ENCODE measurements at regions not wholly inside any gene's neighbourhood (a gene's known extent, or its start where the extent isn't known, plus 50 kb on each side); places are given as distances from the start of the nearest gene placed in this dataset.
"Not testable (repeated sequence)": the region's sequence is repeated elsewhere in the genome, so short reads cannot be mapped to it uniquely, and the experiment has no call there.

DNA sequence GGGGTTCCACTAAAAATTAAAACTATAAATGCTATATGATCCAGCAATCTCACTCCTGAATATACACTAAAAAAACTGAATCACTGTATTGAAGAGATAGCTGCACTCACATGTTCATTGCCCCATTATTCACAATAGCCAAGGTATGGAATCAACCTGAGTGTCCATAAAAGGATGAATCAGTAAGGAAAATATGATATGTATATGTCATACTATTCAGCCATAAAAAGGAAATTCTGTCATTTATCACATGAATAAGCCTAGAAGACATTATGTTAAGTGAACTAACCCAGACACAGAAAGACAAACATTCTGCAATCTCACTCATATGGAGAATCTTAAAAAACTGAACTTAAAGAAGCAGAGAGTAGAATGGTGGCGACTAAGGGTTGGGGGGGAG is 1376.2 kb upstream of the CDH9 start:
- DNase-seq, result no peak

DNA sequence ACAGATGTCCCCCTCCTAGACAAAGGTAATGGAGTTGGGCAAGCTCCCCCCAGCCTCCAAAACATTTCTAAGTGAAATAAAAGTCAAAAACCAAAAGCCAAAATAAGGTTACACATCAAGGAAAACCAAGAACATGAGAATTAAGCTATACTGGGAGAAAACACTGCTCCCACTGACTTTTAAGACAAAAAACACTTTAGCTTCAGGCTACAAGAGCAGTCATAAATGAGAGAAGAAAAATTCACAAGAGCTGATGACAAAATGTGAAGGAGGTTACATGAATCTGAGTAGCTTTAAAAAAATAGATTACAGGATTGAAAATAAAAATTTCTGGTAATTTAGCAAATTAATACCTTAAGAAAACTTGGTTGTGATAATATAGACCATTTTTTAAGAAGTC is 1370.3 kb upstream of the CDH9 start:
- DNase-seq, result no peak

DNA sequence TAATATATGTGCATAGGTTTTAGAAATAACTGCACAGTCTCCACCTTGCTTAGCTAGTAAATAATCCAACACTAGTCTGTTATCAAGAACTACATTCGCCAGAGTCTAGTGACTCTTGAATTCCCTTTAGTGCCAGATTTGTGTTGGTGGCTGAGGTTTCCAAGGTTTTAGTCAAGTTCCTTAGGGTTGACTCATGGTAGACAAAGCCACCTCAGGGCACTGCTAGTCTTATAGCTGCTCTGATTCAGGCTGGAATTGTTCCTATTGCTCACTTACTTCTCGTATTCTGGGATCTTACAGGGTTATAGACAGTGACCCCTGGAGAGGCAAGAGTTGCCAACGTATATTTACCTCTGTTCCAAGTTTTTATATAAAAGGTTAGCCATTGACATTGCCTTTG is 1369.8 kb upstream of the CDH9 start:
- DNase-seq, result no peak

DNA sequence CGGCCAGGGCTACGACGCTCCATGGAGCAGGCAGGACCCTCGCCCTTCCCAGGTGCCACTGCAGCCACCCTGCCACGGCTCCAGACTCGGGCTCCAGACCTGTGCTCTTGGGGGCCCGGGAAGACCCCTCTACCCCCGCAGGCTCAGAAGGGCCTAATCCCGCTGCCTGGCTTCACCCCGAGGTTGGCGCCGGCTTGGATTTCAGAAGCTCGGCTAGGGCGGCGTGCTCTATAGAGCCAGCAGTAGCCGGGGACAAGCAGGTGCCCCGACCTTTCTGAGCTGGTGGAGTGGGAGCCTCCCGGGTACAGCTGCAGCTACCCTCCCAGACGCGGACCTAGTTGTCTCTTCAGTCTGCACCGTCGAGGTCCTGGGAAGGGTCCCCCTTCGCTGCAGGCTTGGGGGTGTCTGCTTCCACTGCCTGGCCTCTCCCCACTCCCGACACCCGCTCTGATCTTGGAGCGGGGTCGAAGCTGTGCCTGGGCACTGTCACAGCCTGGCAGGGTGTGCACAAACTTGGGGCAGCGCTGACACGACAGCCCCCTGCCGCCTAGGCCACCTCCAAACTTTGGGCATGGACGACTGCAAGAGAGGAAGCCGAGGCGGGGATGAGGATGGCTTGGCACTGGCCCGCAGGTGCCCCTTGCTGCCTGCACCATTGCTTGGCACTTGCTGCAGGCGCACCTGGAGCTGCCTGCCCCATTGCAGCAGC is 1366.1 kb upstream of the CDH9 start:
- DNase-seq, result no peak

DNA sequence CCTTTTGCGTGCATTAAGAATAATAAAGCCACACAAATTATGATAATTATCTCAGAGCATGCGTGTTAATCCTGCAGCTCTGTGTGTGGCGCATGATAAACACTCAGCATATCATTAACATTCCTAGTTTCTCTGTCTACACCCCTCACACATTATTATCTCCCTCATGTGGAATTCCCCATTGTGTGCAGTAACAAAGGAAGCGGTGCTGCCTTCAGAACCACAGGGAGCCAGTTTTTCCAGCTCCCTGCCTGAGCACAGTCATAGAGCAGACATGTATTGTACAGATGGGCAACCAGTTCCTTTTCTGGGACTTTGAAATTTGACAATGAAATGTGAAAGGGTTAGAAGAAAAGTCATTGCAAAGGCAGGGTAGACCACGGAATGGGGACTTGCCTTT is 1365.5 kb upstream of the CDH9 start:
- DNase-seq, result no peak

DNA sequence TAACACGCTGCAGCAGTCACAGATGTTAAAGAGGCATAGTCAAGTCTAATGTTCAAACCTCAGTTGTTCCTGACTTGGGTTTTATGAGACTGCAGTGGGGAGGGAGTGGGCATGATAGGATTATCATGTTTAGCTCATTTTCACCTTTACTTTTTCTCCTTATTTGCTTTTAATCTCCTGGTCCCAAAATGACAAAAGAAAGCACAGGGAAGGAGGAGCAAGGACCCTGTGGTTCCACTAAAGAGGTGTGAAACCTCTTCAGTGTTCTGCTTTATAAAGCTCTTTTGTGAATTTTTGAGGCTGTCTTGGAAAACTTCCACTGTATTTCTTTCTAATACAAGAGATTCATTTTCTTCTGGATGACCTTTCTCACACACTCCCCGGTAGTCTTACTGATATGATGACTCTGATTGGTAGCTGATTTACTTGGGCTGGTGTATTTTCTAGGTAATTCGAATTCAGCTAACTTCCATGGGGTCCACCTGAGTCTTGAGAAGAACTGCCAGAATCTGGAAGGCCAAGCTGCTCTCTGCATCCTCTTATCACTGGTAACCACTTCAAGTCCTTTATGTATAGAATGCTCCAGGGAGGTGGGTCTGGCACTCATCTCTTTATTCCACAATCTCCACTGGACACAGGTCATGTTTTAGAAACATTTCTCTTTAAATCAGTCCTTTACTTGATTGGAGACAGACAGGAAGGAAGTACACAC is 1364.4 kb upstream of the CDH9 start:
- no peak for DNase-seq

DNA sequence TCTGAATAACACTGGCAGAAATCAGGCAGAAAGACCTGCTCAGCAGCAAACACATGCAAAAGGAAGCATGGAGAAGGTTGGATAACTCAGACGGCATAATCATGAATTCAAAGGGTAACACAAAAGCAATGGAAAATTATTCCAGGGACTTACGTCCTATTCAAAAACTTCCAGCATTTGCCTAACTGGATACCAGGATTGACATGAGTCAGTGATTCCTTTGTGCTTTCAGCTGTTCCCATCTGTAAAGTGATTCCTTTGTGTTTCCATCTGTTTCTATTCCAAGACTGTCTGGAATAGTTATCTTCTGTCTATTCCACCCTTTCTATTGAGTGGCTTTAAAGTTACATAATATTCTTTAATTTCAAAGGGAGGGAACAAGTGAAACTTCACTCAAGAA is 1361.7 kb upstream of the CDH9 start:
- no peak for DNase-seq

DNA sequence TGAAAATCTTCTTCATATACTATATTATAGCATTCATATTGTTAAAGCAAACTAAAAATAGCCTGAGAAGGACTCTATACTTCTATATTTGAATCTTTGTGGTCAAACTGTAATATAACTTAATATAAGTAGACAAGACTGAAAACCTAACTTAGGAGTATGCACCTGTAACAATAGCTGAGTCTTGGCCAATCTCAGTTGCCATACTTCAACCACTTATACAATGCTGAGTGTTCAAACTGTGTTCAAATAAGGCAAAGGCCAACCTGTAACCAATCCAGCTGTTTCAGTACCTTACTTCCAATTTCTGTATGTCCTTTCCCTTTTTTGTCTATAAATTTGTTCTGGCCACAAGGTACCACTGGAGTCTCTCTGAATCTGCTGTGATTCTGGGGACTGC is 1360.8 kb upstream of the CDH9 start:
- DNase-seq, result no peak

DNA sequence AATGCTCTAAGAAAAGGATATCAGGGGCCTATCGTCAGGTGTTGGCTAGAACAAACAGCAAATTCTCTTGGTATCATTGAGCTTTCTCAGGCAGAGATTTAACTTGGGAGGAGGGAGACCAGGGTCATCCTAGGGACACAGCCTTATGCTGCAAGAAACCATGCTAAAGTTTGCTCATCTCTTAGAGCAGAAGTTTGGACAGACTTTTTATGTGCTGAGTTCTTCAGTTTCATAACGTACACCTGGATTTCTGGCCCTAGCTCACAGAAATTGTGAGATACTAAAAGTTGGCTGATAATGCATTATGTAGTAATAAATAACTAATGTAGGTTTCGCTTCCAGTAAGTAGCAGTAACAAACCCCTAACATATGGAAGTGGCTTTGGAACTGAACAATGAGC is 1359.8 kb upstream of the CDH9 start:
- no peak for DNase-seq

DNA sequence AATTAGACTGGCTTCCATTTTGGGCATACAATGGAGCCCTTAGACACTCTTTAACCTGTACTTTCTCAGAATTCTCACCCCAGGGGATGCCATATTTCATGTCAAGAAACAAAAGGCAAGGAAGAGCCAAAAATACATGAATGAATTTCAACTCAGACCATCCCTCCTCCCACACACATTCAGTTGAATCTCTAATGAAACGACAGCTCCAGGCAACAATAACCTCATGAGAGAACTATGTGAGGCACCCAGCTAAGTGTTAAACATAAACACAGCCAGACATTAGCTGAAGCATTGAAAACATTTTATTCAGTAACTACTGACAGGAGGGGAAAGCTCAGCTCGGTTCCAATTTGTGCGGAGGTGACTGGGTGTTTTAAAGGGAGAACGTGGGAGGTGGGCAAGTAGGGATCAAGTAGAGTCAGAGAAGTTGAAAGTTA is 1359.1 kb upstream of the CDH9 start:
- no peak for DNase-seq

DNA sequence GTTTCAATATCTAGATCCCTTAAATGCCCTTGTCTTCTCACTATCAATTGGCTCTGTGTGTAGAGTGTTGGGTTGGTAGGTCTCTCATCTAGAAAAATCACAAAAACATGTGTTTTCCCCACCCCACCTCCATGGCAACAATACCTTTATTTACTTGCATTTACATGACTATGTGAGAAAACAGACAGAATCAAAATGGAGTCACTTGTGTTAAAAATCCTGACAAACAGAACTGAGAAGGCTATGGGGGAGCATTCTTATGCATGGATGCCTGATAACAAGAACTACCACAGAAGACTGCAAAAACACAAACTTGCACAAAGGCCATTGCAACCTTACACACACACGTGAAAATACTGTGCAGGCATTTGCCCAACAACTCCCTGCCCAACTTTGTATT is 1352.9 kb upstream of the CDH9 start:
- no peak for DNase-seq

DNA sequence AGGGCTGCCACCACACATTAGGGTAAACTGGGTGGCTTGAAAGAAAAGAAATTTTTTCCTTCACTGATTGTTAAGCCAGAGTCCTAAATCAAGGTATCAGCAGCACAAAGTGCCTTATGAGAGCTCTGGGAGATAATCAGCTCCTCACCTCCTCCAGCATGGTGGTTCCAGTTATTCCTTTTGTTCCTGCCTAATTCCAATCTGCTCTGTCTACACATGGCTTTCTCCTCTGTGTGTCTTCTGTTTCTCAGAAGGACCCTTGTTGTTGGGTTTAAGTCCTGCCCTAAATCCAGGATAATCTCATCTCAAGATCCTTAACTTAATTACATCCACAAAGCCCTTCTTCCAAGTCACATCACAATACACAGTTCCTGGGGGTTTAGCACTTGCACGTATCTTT is 1352.0 kb upstream of the CDH9 start:
- no peak for DNase-seq

DNA sequence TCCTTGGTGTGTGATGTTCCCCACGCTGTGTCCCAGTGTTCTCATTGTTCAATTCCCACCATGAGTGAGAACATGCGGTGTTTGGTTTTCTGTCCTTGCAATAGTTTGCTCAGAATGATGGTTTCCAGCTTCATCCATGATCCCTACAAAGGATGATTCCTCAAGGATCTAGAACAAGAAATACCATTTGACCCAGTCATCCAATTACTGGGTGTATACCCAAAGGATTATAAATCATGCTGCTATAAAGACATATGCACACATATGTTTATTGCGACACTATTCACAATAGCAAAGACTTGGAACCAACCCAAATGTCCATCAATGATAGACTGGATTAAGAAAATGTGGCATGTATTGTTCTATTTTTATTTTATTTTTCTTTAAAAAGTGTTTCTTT is 1351.3 kb upstream of the CDH9 start:
- not testable (repeated sequence) for DNase-seq

DNA sequence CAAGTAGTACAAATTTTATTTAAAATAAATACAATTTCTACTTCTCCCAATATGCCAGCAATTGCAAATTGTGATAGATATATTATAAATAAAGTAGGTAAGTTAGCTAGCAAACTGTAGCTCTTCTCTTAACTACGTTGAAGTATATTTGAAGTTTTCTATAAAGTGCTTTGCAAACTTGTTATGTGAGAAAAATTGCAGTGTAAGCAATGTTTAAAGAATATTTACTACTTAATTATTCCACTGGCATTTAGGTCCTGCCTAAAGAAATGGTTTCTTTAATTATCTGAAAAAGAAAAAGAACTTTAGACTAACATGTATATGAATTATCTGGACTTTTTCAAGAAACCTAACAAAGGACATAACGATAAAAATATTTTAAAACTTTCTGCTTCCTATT is 1350.0 kb upstream of the CDH9 start:
- DNase-seq, result no peak

DNA sequence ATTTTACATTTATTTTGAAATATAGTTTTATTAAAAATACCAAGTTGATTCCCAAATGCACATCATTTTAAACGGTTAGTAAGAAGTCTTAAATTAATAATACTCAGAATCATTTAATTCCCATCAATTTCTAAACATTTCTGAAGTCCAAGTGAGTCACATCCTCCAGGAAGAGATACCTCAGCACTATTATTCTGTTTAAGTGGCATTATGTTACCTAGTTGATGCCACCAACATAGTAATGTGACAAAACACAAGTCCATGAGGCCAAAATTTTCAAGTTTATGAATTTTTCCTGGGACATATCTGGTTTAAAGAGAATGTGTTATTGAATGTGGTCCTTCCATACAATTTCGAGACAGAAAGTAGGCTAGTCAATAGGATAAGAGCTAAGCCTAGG is 1348.3 kb upstream of the CDH9 start:
- DNase-seq, result no peak

DNA sequence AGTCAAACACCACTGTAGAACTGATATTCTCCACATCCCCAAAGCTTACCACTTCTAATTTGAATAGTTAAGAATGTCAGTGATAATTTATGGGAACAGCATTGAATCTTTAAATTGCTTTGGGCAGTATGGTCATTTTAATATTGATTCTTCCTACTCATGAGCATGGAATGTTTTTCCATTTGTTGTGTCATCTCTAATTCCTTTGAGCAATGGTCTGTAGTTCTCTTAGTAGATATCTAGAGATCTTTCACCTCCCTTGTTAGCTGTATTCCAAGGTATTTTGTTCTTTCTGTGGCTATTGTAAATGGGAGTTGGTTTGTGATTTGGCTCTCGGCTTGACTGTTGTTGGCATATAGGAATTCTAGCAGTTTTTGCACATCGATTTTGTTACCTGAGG is 1341.8 kb upstream of the CDH9 start:
- DNase-seq, result no peak

DNA sequence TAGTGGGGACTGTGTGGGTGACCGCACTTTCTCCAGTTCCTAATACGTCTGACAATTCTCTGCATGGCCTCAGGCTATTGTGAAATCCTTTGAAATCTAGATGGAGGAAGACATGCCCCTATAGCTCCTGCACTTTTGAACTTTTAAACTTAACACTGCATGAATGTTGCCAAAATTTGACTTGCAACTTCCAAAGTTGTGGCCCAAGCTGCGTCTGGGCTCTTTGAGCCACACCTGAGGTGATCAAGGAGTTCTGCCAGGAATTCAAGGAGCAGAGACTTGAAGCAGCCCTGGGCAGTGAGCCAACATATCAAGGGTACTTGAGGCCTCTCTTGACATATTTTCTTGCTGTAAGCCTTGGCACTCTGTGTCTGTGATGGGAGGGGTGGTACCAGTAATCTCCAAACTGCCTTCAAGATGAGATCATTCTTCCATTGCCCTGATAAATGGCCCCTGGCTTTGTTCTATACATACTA is 1336.1 kb upstream of the CDH9 start:
- DNase-seq, result no peak

DNA sequence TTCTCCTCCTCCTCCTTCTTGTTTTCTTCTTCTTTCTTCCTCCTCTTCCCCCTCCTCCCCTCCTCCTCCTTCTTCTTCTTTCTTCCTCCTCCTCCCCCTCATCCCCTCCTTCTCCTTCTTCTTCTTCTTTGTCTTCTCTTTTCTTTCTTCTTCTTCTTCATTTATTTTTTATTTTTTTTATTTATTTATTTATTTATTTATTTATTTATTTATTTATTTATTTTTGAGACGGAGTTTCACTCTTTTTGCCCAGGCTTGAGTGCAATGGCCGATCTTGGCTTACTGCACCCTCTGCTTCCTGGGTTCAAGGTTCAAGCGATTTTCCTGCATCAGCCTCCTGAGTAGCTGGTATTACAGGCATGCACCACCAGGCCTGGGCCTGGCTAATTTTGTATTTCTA is 1332.5 kb upstream of the CDH9 start:
- no peak for DNase-seq

DNA sequence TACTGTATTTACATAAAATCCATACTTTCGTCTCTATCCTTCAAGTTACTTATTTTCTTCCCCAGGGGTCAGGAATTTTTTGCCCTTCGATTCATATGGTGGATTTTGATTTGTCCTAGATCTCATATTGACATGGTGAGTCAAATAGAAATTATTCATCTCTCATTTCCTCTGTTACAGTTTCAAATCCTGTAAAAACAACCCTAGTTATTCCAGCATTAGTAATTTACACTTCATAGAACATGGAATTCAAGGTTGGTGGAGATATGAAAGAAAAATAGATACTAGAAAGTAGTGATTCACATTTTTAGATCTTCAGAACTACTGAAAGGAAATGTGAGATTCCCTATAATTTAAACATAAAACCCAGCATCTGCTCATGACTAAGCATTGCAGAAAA is 1331.0 kb upstream of the CDH9 start:
- no peak for DNase-seq

DNA sequence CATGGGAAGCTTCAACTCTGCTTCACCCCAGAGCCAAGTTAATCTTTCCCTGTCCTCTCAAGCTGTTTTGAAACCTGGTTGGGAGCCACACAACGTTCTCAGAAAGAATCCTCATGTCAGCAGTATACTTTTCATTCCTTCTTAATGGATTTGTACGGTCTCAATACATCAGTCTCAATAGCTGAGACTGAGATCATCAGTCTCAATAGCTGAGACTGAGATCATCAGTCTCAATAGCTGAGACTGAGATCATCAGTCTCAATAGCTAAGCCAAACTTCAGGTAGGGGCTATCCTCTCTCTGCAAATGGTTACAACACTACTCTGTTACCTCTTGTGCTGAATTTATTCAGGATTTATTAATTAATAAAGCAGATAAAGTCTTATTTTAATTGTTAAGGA is 1317.4 kb upstream of the CDH9 start:
- no peak for DNase-seq

DNA sequence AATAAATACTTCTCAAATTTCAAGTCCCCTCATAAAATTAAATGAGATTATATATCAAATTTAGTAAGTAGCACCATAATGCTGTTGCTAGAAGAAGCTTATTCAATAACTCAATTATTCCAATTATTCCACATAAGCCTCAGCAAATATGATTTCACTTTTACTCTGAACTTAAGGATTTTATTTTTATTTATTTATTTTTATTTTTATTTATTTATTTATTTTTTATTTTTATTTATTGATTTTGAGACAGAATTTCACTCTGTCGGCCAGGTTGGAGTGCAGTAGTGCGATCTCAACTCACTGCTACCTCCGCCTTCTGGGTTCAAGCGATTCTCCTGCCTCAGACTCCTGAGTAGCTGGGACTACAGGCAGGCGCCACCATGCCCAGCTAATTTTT is 1308.3 kb upstream of the CDH9 start:
- no peak for DNase-seq

DNA sequence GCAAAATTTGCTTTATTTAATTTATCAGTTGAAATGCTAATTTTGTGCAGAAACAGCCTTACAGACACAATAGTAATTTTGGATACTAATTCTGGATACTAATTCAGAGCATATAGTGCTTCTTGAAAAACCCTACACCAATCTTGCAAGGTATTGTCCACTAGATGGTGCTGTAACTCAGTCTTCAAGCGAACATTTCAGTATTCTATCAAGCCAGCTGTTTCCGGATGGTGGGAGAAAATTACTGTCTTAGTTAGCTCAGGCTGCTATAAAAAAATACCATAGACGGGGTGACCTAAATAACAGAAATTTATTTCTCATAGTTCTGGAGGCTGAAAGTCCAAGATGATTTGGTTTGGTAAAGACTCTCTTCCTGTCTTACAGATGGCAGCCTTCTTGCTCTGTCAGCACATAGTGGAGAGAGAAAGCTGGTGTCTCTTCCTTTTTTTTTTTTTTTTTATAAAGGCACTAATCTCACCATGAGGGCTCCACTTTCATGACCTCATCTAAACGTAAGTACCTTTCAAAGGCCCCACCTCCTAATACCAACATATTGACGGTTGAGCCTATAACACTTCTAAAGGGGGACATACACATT is 1306.5 kb upstream of the CDH9 start:
- no peak for DNase-seq

DNA sequence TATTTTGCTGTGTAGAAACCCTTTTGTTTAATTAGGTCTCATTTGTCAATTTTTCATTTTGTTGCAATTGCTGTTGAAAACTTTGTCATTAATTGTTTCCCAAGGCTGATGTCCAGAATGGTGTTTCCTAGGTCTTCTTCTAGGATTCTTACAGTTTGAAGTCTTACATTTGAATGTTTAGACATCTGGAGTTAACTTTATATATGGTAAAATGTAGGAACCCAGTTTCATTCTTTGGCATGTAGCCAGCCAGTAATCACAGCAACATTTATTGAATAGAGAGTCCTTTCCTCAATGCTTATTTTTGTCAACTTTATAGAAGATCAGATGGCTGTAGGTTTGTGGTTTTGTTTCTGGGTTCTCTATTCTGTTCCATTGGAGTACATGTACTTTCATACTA is 1290.8 kb upstream of the CDH9 start:
- DNase-seq, result no peak

DNA sequence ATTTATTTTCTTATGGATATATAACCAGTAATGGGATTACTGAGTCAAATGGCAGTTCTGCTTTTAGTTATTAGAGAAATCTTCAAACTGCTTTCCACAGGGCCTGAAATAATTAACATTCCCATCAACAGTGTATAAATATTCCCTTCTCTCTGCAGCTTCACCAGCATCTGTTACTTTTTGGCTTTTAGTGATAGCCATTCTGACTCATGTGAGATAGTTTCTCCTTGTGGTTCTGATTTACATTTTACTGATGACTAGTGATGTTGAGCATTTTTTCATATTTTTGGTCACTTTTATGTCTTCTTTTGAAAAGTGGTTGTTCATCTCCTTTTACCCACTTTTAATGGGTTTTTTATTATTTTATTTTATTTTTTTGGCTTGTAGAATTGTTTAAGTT is 1290.3 kb upstream of the CDH9 start:
- DNase-seq, result no peak

DNA sequence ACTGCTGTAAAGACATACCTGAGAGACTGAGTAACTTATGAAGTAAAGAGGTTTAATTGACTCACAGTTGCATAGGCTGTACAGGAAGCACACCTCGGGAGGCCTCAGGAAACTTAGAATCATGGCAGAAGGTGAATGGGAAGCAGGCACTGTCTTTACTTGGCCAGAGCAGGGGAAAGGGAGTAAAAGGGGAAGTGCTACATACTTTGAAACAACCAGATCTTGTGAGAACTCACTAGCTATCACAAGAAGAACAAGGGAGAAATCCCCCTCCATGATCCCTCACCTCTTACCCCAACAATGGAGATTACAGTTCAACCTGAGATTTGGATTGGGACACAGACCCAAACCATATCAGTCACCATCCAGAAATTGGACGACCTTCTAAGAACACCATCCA is 1285.8 kb upstream of the CDH9 start:
- DNase-seq, result no peak

Data from NCI-H446 treated with DMSO at 0.1 percent for 48 hours (cell line).